Activated CD4-positive, alpha-beta T cell treated with anti-CD3 and anti-CD28 coated beads, Interleukin-2, amount 50 U/mL, for 1 hour (primary cell): ENCODE measurements at regions not wholly inside any gene's neighbourhood (a gene's known extent, or its start where the extent isn't known, plus 50 kb on each side); places are given as distances from the start of the nearest gene placed in this dataset.
"Not testable (repeated sequence)": the region's sequence is repeated elsewhere in the genome, so short reads cannot be mapped to it uniquely, and the experiment has no call there.

Source experiments
- DNase-seq: peaks from one replicate; pipeline ENCODE4 v3.0.0-alpha.2; 2020

DNA sequence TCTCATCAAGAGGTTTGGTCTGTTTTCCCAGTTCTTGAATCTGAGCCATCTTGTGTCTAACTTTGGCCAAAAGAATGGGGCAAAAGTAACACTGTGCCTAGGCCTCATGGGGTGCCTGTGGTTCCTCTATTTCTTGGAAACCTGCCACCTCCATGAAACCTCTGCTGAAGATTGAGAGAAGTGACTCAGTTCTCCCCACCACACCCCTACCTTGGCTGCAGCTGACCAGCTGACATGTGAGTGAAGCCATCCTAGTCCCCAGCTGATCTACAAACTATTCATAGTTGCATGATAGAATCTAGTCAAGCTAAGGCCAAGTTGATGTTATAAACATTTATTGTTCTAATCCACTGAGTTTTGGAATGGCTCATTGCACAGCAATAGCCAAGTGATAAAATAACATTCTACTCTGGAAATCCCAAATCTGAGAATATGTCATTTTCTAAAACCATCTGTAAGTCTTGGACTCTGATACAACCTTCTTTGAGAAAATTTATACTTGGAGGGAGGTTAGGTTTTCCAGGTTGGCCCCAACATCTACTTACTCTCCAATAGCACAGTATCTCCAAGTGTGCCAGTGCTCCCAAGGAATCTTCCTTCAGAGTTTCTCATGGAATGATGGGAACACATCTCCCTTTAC is 107.0 kb upstream of the SMLR1 start:
- DNase-seq, result no peak

- no peak for DNase-seq
These were observed 103.1 kb upstream of the SMLR1 start for GRCh38 chr6:130724089-130724488.

- DNase-seq, result no peak
These were observed 101.7 kb upstream of the SMLR1 start for GRCh38 chr6:130725551-130725950.

DNA sequence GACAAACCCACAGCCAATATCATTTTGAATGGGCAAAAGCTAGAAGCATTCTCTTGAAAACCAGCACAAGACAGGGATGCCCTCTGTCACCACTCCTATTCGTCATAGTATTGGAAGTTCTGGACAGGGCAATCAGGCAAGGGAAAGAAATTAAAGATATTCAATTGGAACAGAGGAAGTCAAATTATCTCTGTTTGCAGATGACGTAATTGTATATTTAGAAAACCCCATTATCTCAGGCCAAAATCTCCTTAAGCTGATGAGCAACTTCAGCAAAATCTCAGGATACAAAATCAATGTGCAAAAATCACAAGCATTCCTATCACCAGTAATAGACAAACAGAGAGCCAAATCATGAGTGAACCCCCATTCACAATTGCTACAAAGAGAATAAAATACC is 99.1 kb upstream of the SMLR1 start:
- not testable (repeated sequence) for DNase-seq

- DNase-seq, result no peak
These were observed 96.6 kb upstream of the SMLR1 start for GRCh38 chr6:130730600-130730999.

- DNase-seq, result no peak
These were observed 93.0 kb upstream of the SMLR1 start for GRCh38 chr6:130734161-130734560.

DNA sequence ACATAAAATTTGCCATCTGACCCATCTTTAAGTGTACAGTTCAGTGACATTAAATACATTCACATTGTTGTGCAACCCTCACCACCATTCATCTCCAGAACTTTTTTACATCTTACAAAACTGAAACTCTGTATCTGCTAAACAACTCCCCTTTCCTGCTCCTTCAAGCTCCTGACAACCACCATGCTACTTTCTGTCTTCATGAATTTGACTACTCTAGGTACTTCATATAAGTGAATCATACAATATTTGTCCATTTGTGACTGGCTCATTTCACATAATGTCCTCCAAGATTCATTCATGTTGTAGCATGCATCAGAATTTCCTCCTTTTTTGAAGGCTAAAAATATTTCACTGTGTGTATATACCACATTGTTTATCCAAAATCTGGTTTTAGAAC is 86.9 kb upstream of the SMLR1 start:
- no peak for DNase-seq

DNA sequence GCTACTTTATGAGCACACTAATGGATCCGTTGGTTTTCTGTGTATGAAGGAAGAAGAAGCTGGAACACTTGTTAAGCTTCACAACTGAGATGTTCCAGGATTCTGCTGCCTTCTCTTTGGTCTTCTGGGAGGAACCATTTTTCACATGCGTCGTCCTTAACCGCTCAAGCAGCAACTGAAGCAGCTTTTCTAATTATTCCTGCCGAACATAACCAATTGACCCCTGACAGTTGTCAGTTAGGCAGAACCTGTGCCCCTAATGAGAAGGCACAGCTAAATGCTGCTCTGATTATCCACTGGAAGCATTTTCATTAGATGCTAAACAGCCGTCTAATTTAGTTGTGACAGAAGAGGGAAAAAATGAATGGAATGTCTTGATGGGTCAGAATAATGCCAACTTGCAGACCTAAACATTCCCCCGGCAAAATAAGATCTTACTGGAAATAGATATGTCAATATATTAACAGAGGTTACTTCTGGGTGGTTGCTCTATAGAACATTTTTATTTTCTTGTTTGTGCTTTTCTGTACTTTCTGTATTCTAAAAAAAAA is 85.0 kb upstream of the SMLR1 start:
- DNase-seq, result no peak

DNA sequence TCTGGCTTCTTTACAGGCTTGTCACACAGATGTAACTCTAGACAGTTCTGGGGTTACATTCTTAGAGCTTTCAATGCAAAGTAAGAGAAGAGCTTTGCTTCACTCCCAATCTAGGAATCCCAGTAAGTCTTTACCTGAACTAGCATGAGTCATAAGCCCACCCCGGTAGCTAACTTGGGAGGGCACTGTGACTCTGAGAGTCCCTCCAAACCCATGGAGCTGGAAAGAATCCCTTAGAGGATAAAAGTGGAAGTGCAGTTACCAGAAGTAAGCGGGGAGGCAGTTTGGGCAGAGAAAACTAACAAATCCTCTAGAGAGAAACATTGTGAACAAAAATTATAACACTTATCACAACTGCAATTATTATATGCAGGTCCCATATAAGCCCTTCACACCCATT is 84.0 kb upstream of the SMLR1 start:
- DNase-seq, result no peak

GRCh38 chr6:130744576-130745366 is 82.4 kb upstream of the SMLR1 start:
- no peak for DNase-seq

GRCh38 chr6:130748041-130748440 is 79.2 kb upstream of the SMLR1 start:
- no peak for DNase-seq

GRCh38 chr6:130749402-130749801 is 77.8 kb upstream of the SMLR1 start:
- no peak for DNase-seq

GRCh38 chr6:130752267-130752666 is 74.9 kb upstream of the SMLR1 start:
- no peak for DNase-seq

GRCh38 chr6:130754786-130755367 is 72.3 kb upstream of the SMLR1 start:
- DNase-seq, result no peak

GRCh38 chr6:130755368-130756034 is 71.7 kb upstream of the SMLR1 start:
- no peak for DNase-seq

DNA sequence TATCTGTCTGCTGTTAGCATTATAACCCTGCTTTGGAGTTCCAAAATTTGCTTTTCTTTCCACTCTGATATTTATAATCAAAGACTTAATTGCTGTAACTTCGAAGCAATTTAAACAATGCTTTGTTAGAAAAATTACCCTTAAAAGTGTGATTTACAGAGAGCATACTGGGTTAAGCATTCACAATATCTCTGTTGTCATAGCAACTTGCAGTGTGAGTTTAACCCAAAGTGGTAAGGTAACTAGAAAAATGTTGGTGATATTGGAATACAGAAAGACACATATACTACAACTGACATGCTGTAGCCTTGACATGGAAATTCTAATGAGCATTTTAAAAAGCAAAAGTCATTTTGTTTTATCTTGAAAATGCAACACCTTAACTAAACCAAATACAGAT is 70.4 kb upstream of the SMLR1 start:
- DNase-seq, result no peak

DNA sequence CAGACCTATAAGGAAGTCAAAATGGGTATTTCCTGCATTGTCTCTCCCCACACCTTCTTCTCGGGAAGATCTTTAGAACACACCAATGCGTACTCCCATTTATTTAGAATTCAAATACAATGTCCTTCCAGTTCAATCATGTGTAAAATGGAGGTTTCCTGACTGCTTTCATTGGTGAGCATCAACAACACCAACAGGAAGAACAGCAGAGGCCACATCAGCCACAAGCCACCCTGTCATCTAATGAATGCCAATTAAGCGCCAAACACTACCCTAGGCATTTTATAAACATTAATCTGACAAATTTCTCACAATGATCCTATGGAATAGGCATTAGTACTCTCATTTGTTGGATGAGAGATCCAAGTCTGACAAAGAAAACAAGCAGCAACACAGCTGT is 68.4 kb upstream of the SMLR1 start:
- no peak for DNase-seq

DNA sequence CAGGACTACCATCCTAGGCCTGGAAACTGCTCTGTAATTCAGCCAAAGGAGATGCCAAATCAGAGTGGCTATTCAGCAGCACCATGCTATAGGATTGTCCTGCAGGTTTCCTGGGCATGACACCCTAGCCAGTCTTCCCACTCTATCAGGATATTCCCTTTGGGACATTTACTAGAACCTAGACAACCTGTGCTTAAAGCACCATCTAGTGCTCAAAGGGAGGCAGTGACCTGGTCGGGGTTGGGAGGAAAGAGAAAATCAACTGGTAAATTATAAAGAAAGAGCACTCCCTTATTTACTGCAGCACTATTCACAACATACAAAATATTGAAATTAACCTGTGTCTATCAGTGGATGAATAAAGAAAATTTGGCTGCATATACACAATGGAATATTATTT is 67.2 kb upstream of the SMLR1 start:
- no peak for DNase-seq

DNA sequence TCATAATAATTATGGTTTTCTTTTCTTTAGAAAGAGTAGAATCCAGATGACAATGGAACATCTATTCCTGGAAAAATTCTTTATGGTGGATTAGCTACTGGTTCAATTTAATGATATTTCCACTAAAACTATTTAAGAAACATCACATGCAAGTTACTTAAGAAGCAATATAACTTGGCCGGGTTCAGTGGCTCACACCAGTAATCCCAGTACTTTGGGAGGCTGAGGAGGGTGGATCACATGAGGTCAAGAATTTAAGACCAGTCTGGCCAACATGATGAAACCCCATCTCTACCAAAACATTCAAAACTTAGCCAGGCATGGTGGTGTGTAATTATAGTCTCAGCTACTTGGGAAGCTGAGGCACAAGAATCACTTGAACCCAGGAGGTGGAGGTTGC is 65.9 kb upstream of the SMLR1 start:
- DNase-seq, result no peak

- no peak for DNase-seq
These were observed 62.0 kb upstream of the SMLR1 start for GRCh38 chr6:130765181-130765727.

DNA sequence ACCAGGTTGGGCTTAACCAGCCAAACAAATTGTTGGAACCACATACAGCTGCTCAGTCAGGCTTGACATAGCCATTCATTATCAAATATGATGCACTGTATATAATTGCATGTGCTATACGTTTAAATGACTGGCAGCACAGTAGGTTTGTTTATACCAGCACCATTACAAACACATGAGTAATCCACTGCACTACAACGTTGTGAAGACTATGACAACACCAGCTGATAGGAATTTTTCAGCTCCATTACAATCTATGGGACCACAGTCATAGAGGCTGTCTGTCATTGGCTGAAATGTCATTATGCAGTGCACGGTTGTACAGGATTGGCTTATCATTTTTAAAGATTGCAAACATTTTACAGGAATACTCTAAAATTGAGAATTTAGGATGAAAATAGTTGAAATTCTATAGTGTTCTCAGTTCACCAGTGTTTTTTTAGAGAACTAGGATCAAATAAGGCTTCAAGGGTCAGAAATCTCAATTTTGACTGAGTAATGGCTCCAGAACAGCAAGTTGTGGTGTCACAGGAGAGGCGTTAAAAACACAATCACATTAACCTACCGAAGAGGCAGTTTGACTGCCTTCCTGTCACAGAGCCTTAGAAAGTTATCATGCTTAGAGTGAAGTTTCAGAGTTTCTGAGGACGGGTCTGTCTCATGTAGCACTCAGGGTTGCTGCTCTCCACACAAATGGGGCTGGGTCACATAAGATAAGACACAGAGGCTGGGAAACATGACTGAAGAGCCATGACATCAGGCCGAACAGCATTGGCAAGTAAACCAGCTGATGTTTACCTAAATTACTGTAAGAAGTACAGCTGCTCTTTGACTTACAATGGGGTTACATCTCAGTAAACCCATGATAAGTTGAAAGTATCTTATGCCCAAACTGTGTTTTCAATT is 60.7 kb upstream of the SMLR1 start:
- no peak for DNase-seq

DNA sequence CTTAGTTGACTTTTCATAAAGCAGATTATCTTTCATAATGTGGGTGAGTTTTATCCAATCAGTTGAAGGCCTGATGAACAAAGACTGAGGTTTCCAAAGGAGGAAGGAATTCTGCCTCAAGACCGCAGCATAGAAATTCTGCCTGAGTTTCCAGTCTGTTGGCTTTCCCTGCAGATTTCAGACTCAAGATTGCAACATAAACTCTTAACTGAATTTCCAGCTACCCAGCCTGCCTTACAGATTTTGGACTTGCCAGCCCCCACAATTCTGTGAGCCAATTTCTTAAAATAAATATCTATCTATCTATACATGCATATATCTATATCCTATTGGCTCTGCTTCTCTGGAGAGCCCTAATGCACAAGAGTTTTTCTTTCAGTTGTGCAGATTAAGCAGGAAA is 57.3 kb upstream of the SMLR1 start:
- DNase-seq, result no peak
